Erythroblast (primary cell): ENCODE measurements at regions not wholly inside any gene's neighbourhood (a gene's known extent, or its start where the extent isn't known, plus 50 kb on each side); places are given as distances from the start of the nearest gene placed in this dataset.

ENCODE experiments used
- GATA1 ChIP-seq: IDR thresholded peaks from 2 replicates; pipeline ENCODE4 v1.6.1; 2011; ENCODE audit warnings: low read depth, mild to moderate bottlenecking, control low read depth, low read length, moderate library complexity
- POLR2A ChIP-seq: IDR thresholded peaks from 2 replicates; pipeline ENCODE4 v1.6.1; 2011; ENCODE audit warnings: mild to moderate bottlenecking, low read length

- no peak for TF ChIP-seq POLR2A
- no peak for TF ChIP-seq GATA1
Measured at GRCh38 chr3:163196815-163197374, 1700.3 kb downstream of the OTOL1 start.
